GM10248 (cell line): ENCODE measurements at regions not wholly inside any gene's neighbourhood (a gene's known extent, or its start where the extent isn't known, plus 50 kb on each side); places are given as distances from the start of the nearest gene placed in this dataset.

ENCODE experiments used
- CTCF ChIA-PET: fragments of 300-600 bp; sonication (Branson Sonifier 250); formaldehyde crosslinking; extraction: SDS; loops from one replicate; lab custom pipeline; 2021; ENCODE audit warnings: antibody characterized with exemption; lab: Yijun Ruan, JAX
- POLR2A ChIA-PET: fragments of 350-650 bp; sonication (Branson Sonifier 250); formaldehyde crosslinking; extraction: SDS; loops from one replicate; lab custom pipeline; 2020; ENCODE audit warnings: antibody characterized with exemption; lab: Yijun Ruan, JAX
- DNase-seq: peaks from one replicate; pipeline ENCODE4 v3.0.0; 2012; ENCODE audit errors: extremely low spot score
- TF ChIP-seq, protein P1 (sequence below): IDR thresholded peaks from 2 replicates; pipeline ENCODE4 v1.5.1; 2012; ENCODE audit warnings: mild to moderate bottlenecking, low read depth; ENCODE audit errors: extremely low read depth, missing control alignments, control extremely low read depth

- CTCF ChIA-PET: no interaction called here
- no peak for DNase-seq
- POLR2A ChIA-PET: no interaction called here
- TF ChIP-seq, protein P1, sequence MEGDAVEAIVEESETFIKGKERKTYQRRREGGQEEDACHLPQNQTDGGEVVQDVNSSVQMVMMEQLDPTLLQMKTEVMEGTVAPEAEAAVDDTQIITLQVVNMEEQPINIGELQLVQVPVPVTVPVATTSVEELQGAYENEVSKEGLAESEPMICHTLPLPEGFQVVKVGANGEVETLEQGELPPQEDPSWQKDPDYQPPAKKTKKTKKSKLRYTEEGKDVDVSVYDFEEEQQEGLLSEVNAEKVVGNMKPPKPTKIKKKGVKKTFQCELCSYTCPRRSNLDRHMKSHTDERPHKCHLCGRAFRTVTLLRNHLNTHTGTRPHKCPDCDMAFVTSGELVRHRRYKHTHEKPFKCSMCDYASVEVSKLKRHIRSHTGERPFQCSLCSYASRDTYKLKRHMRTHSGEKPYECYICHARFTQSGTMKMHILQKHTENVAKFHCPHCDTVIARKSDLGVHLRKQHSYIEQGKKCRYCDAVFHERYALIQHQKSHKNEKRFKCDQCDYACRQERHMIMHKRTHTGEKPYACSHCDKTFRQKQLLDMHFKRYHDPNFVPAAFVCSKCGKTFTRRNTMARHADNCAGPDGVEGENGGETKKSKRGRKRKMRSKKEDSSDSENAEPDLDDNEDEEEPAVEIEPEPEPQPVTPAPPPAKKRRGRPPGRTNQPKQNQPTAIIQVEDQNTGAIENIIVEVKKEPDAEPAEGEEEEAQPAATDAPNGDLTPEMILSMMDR: no peak
These were observed 317.7 kb upstream of the DPH6 start for GRCh38 chr15:35863655-35864054.

- DNase-seq: no peak
- POLR2A ChIA-PET: no interaction called here
- CTCF ChIA-PET: interaction anchor here (0.7 kb wide), 1 partner anchor 9 kb away, joined by 3 read pairs; no protein-coding TSS in a partner anchor
- TF ChIP-seq, protein P1: no peak
These were observed 321.4 kb upstream of the DPH6 start for GRCh38 chr15:35867356-35867755.

DNA sequence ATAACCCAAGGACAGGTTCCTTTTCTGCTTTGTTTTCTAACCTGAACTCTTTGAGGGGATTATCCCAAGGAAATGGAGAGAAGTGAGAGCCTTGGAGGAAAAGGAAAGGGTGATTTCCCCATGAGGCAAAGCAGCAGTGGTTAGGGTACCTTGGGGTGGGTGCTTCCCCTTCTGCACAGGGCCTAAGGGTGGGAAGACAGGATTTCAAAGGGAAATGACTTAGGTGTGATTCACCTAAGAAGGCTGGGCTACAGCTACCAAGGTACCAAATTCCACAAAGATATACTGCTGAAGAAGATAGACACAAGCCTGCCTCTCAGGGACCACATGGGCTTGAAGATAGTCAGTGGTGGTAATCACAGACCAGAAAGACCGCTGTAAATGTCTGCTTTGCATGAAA lies 325.3 kb upstream of the DPH6 start:
- CTCF ChIA-PET: no interaction called here
- POLR2A ChIA-PET: no interaction called here
- DNase-seq: no peak
- TF ChIP-seq, protein P1: no peak

- CTCF ChIA-PET: no interaction called here
- TF ChIP-seq, protein P1: no peak
- no peak for DNase-seq
- POLR2A ChIA-PET: no interaction called here
These were observed 325.8 kb upstream of the DPH6 start for GRCh38 chr15:35871812-35872211.

GRCh38 chr15:35872577-35872976 lies 326.6 kb upstream of the DPH6 start:
- POLR2A ChIA-PET: no interaction called here
- TF ChIP-seq, protein P1: no peak
- no peak for DNase-seq
- CTCF ChIA-PET: no interaction called here

DNA sequence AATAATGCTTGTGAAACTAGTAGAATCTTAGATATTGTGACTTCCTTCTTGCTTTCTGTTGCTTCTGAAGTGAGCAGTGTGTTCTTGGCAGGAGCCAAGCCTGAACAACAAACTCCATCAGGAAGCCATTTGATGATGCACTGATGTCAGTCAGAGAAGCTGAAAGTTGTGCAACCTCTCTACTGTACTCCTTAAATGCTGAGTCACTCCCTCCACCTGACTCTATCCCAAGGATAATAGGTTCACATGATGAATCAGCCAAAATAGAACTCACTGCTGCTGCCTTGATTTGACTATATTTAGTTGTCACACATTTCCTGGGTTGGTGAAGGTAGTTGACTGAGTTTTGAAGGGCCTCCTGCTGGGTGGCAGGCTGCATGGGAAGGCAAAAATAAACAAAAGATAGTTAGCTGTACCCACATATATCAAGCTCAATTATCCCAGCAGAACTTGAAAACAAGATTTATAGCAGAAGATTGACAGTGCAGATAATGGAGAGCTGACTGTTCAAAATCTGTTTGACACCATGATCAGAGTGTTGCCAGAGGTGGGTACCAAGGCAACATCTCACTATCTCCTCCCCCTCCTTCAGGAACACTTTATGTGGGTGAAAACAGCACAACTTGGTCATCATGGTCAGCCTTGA lies 328.4 kb upstream of the DPH6 start:
- ChIA-PET POLR2A (no interaction called here), CTCF (no interaction called here)
- TF ChIP-seq, protein P1: no peak
- no peak for DNase-seq
